ENCODE measurements at regions not wholly inside any gene's neighbourhood (a gene's known extent, or its start where the extent isn't known, plus 50 kb on each side); places are given as distances from the start of the nearest gene placed in this dataset.
"Not testable (repeated sequence)": the region's sequence is repeated elsewhere in the genome, so short reads cannot be mapped to it uniquely, and the experiment has no call there.

GRCh38 chr10:28449382-28449781 is 83.5 kb upstream of the WAC start:
- no peak for DNase-seq

GRCh38 chr10:28449926-28450325 is 83.0 kb upstream of the WAC start:
- DNase-seq: no peak

DNA sequence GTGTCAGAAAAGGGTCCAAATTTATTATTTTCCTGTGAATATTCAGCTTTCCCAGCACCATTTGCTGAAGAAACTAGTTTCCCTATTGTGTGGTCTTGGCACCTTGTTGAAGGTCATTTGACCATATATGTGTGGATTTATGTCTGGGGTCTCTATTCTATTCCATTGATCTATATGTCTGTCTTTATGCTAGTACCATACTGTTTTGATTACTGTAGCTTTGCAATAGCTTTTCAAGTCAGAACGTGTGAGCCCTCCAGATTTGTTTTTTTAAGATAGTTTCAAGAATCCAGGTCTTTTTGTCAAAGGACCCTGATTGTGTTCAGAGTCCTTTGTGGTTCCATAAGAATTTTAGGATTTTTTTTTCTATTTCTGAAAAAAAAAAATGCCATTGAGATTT is 79.0 kb upstream of the WAC start:
- DNase-seq: no peak

- no peak for DNase-seq
These were observed 75.8 kb upstream of the WAC start for GRCh38 chr10:28457110-28457509.

DNA sequence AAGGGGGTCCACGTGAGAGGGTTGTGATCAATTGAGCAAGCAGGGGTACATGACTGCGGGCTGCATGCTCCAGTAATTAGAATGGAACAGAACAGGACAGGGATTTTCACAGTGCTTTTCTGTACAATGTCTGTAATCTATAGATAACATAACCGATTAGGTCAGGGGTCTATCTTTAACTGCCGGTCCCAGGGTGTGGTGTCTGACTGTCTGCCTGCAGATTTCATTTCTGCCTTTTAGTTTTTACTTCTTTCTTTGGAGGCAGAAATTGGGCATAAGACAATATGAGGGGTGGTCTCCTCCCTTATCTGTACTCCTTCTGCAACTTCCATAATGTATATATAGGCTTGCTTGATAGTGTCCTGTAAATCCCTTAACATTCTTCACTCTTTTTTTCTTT is 75.0 kb upstream of the WAC start:
- not testable (repeated sequence) for DNase-seq

- DNase-seq: no peak
These were observed 73.3 kb upstream of the WAC start for GRCh38 chr10:28459453-28460144.

- no peak for DNase-seq
These were observed 69.8 kb upstream of the WAC start for GRCh38 chr10:28463141-28463540.

GRCh38 chr10:28463676-28464395 is 69.1 kb upstream of the WAC start:
- DNase-seq: no peak

DNA sequence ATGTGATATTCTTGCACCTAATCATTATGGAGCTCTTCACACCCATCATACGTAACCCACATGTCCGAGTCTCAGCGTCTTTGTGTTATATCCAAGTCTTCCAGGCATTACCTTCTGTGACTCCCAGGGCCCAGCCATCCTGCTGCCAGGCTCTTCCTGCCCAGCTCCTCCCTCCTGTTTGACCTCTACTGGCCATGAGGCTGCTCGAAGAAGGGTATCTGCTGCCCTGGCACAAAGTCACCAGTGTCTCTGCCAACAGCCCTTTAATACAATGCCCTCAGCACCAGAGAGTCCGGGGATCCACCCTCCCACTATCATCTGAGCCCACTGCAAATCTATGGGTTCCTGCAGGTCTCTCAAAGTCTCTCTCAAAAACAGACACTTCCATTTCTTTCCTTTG is 65.3 kb upstream of the WAC start:
- DNase-seq: no peak

- peak; percentile 33 to 68 for DNase-seq
These were observed 64.0 kb upstream of the WAC start for GRCh38 chr10:28468707-28469483.

DNA sequence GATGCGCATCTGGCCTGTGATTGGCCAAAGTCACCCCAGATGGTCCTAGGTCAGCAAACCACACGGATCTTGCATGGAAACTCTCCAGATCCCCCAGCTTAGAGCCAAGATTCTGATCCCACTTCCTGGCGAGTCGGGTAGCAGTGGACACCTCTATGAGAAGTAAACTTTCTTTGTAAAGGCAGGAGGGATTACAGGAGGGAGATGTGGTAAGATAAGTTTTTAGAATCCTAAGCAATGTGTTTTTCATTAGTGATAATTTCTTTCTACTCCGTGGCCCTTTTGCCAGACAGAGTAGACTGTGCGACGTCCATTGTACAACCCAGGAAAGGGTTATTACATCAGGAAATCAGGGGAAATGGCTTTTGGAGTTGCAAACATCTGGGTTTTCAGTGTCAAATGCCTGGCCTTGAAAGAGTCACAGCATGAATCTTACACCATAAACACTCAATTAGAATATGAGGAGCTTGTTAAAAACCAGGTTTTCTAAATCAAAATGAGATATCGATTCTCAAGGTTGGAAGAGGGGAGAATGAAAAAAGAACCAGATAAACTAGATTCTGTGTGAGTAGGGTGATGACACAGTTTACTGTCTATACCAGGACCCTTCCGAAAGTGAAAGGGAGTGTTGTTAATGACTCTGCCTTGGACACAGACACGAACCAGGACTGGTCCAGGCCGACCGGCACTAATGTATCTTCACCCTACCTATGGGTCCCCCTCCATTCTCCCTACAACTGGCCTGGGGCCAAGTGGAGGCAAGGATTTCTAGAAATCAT is 61.9 kb upstream of the WAC start:
- DNase-seq: no peak

DNA sequence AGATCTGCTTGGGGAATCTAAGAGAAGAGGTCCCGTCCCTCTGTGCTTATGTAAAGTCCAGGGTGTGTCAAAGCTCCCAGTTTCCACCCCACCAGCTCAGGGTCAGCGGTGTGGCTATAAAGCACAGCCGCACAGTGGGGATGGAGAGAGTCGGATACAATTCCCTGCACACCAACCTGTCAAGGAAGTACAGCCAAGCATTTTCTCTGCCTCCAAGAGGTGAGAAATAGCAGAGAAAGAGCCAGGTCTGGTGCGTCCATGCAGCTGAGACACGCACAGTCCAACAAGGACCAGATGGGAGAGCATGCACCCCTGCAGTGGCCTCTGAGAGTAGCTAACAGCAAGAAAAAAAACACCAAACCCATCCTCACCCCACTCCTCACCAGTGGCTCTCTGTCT is 61.3 kb upstream of the WAC start:
- DNase-seq: no peak

DNA sequence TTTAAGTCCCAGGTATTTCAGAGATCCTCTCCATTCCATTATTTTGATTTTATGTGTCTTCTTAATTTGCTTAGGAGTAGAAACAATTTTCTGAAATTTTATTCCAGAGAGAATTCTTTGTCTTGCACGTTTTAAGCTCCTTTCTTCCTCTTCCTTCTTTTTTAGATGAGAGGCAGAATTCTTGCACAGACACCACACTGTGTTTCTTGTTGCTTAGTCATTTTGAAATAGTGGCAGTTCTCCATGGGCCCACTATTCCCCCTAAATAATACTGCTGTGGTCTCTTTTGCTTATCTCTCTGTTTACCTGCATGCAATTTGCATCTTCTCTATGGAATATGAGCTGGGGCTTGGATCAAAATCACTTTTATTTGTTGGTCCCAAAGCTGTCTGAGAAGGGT is 54.3 kb upstream of the WAC start:
- DNase-seq: peak; percentile 40 to 56

DNA sequence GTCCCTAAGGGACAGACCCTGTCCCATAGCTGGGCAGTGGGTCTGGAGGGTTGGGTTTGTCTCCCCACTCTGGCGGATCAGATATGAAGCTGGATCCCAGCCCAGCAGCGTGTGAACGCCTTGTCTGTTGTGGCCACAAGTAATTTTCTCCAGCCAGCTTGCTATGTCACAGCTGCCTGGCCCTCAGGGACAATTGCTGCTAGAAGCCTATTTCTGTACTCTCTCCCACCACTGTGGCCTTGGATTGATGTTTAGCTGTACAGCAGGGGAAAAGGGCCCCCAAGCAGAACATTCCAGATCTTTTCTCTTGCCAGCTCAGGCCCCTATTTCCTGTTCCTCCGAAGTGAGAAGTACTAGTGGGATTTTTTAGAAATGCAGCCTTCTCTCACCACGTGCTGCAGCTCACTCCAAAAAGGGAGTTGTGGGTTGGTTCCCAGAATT is 53.5 kb upstream of the WAC start:
- peak; percentile 24 to 30 for DNase-seq

DNA sequence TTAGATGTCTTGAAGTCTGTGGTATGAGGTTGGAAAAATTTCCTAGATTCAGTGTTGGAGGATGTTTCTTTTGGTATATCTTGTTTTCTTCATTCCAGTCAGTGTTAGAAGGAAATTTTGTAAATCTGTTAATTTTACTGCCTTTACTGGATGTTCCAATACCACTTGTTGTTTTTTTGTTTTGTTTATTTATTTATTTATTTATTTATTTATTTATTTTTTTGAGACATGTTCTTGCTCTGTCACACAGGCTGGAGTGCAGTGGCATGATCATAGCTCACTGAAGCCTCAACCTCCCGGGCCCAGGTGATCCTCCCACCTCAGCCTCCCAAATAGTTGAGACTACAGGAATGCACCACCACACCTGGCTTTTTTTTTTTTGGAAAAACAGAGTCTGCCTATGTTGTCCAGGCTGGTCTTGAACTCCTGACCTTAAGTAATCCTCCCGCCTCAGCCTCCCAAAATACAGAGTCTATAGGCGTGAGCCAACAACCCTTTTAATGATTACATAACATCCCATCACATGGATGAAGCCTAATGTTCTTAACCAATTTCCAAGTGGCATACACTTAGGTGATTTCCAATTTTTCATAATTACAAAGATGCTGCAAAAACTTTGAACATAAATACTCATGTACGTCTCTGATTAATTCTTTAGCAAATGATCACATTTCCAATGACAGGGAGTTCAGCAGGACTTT is 52.8 kb upstream of the WAC start:
- peak; percentile 81 to 86 for DNase-seq

- no peak for DNase-seq
These were observed 52.3 kb upstream of the WAC start for GRCh38 chr10:28480628-28480965.

DNA sequence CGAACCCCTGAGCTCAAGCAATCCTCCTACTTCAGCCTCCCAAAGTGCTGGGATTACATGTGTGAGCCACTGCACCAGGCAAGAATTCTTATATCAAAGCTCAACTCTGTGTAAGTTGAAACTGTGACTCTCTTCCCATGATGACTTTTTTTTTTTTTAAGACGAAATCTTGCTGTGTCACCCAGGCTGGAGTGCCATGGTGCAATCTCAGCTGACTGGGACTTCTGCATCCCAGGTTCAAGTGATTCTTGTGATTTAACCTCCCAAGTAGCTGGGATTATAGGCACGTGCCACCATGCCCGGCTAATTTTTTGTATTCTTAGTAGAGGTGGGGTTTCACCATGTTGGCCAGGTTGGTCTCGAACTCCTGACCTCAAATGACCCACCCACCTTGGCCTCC is 51.6 kb upstream of the WAC start:
- DNase-seq: peak; percentile 55 to 65

- no peak for DNase-seq
These were observed 51.0 kb upstream of the WAC start for GRCh38 chr10:28481968-28482367.

All from inflammatory macrophage treated with lipopolysaccharide for 1 hour (primary cell).